GM23338 (cell line): ENCODE measurements at regions not wholly inside any gene's neighbourhood (a gene's known extent, or its start where the extent isn't known, plus 50 kb on each side); places are given as distances from the start of the nearest gene placed in this dataset.

Experiments
- CREB1 ChIP-seq: fragments of 250-450 bp; sonication (Bioruptor Pico); IDR thresholded peaks from 2 replicates; pipeline ENCODE4 v1.5.0; 2020; ENCODE audit warnings: low read depth, mild to moderate bottlenecking, moderate library complexity
- CTCF ChIP-seq, 2 experiments: fragments of 200-600 bp in 1 of 2; sonication (generic) in 1 of 2; conservative IDR thresholded peaks; 2 replicates each; pipeline versions ENCODE4 v1.5.1 to v1.6.1; 2016 to 2017; ENCODE audit warnings: antibody characterized with exemption in 2 of 2, low read depth in 2 of 2, mild to moderate bottlenecking in 2 of 2, moderate library complexity in 1 of 2
- EZH2 ChIP-seq: fragments of 200-600 bp; sonication (generic); IDR thresholded peaks from one replicate; pipeline ENCODE4 v1.8.0; 2017; ENCODE audit warnings: antibody characterized with exemption, mild to moderate bottlenecking, low read depth; ENCODE audit not compliant: unreplicated experiment
- EZH2phosphoT487 ChIP-seq: fragments of 200-600 bp; sonication (generic); IDR thresholded peaks from one replicate; pipeline ENCODE4 v1.8.1; 2018; ENCODE audit warnings: antibody characterized with exemption; ENCODE audit not compliant: unreplicated experiment
- JUNB ChIP-seq: IDR thresholded peaks from one replicate; pipeline ENCODE4 v1.6.1; 2016; ENCODE audit warnings: antibody characterized with exemption; ENCODE audit not compliant: unreplicated experiment
- NANOG ChIP-seq: IDR thresholded peaks from 2 replicates; pipeline ENCODE4 v1.6.1; 2016; ENCODE audit warnings: antibody characterized with exemption, borderline replicate concordance
- POLR2AphosphoS5 ChIP-seq: IDR thresholded peaks from 2 replicates; pipeline ENCODE4 v1.6.1; 2016; ENCODE audit warnings: antibody characterized with exemption, low read depth
- STAT1 ChIP-seq: IDR thresholded peaks from one replicate; pipeline ENCODE4 v1.6.1; 2016; ENCODE audit warnings: antibody characterized with exemption; ENCODE audit not compliant: unreplicated experiment
- ZNF114 ChIP-seq: fragments of 250-450 bp; sonication (Bioruptor Pico); IDR thresholded peaks from 2 replicates; pipeline ENCODE4 v1.5.0; 2020; ENCODE audit warnings: mild to moderate bottlenecking, moderate library complexity
- ZNF331 ChIP-seq: fragments of 250-450 bp; sonication (Bioruptor Pico); IDR thresholded peaks from 2 replicates; pipeline ENCODE4 v1.5.0; 2020; ENCODE audit warnings: low read depth, mild to moderate bottlenecking, moderate library complexity
- TF ChIP-seq, protein P1 (sequence below): IDR thresholded peaks from one replicate; pipeline ENCODE4 v1.6.1; 2018; ENCODE audit warnings: antibody characterized with exemption; ENCODE audit not compliant: unreplicated experiment
- TF ChIP-seq, protein P2 (sequence below): fragments of 250-450 bp; sonication (Bioruptor Pico); IDR thresholded peaks from 2 replicates; pipeline ENCODE4 v1.5.0; 2020; ENCODE audit warnings: mild to moderate bottlenecking, moderate library complexity
- TF ChIP-seq, protein P3 (sequence below): IDR thresholded peaks from 2 replicates; pipeline ENCODE4 v1.6.1; 2016; ENCODE audit warnings: antibody characterized with exemption

DNA sequence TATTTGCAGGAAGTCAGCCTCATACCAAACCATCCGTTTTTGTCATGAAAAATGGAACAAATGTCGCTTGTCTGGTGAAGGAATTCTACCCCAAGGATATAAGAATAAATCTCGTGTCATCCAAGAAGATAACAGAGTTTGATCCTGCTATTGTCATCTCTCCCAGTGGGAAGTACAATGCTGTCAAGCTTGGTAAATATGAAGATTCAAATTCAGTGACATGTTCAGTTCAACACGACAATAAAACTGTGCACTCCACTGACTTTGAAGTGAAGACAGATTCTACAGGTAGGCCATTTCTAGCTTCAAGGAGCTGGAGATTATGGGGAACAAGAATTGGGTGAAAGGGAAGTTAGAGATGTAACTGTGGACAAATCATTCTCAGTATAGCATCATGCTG lies 126.1 kb downstream of the DAD1 start:
- no peak for TF ChIP-seq CTCF (conservative IDR thresholded peaks at IDR 0.05; ENCODE audit: low read depth in 2 of 2)
- TF ChIP-seq, protein P1, sequence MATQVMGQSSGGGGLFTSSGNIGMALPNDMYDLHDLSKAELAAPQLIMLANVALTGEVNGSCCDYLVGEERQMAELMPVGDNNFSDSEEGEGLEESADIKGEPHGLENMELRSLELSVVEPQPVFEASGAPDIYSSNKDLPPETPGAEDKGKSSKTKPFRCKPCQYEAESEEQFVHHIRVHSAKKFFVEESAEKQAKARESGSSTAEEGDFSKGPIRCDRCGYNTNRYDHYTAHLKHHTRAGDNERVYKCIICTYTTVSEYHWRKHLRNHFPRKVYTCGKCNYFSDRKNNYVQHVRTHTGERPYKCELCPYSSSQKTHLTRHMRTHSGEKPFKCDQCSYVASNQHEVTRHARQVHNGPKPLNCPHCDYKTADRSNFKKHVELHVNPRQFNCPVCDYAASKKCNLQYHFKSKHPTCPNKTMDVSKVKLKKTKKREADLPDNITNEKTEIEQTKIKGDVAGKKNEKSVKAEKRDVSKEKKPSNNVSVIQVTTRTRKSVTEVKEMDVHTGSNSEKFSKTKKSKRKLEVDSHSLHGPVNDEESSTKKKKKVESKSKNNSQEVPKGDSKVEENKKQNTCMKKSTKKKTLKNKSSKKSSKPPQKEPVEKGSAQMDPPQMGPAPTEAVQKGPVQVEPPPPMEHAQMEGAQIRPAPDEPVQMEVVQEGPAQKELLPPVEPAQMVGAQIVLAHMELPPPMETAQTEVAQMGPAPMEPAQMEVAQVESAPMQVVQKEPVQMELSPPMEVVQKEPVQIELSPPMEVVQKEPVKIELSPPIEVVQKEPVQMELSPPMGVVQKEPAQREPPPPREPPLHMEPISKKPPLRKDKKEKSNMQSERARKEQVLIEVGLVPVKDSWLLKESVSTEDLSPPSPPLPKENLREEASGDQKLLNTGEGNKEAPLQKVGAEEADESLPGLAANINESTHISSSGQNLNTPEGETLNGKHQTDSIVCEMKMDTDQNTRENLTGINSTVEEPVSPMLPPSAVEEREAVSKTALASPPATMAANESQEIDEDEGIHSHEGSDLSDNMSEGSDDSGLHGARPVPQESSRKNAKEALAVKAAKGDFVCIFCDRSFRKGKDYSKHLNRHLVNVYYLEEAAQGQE, result no peak
- TF ChIP-seq EZH2, result no peak
- no peak for TF ChIP-seq STAT1
- no peak for TF ChIP-seq JUNB
- TF ChIP-seq EZH2phosphoT487, result no peak
- no peak for TF ChIP-seq POLR2AphosphoS5
- TF ChIP-seq CREB1 (CRISPR knock-in tag), result no peak
- TF ChIP-seq, protein P2, sequence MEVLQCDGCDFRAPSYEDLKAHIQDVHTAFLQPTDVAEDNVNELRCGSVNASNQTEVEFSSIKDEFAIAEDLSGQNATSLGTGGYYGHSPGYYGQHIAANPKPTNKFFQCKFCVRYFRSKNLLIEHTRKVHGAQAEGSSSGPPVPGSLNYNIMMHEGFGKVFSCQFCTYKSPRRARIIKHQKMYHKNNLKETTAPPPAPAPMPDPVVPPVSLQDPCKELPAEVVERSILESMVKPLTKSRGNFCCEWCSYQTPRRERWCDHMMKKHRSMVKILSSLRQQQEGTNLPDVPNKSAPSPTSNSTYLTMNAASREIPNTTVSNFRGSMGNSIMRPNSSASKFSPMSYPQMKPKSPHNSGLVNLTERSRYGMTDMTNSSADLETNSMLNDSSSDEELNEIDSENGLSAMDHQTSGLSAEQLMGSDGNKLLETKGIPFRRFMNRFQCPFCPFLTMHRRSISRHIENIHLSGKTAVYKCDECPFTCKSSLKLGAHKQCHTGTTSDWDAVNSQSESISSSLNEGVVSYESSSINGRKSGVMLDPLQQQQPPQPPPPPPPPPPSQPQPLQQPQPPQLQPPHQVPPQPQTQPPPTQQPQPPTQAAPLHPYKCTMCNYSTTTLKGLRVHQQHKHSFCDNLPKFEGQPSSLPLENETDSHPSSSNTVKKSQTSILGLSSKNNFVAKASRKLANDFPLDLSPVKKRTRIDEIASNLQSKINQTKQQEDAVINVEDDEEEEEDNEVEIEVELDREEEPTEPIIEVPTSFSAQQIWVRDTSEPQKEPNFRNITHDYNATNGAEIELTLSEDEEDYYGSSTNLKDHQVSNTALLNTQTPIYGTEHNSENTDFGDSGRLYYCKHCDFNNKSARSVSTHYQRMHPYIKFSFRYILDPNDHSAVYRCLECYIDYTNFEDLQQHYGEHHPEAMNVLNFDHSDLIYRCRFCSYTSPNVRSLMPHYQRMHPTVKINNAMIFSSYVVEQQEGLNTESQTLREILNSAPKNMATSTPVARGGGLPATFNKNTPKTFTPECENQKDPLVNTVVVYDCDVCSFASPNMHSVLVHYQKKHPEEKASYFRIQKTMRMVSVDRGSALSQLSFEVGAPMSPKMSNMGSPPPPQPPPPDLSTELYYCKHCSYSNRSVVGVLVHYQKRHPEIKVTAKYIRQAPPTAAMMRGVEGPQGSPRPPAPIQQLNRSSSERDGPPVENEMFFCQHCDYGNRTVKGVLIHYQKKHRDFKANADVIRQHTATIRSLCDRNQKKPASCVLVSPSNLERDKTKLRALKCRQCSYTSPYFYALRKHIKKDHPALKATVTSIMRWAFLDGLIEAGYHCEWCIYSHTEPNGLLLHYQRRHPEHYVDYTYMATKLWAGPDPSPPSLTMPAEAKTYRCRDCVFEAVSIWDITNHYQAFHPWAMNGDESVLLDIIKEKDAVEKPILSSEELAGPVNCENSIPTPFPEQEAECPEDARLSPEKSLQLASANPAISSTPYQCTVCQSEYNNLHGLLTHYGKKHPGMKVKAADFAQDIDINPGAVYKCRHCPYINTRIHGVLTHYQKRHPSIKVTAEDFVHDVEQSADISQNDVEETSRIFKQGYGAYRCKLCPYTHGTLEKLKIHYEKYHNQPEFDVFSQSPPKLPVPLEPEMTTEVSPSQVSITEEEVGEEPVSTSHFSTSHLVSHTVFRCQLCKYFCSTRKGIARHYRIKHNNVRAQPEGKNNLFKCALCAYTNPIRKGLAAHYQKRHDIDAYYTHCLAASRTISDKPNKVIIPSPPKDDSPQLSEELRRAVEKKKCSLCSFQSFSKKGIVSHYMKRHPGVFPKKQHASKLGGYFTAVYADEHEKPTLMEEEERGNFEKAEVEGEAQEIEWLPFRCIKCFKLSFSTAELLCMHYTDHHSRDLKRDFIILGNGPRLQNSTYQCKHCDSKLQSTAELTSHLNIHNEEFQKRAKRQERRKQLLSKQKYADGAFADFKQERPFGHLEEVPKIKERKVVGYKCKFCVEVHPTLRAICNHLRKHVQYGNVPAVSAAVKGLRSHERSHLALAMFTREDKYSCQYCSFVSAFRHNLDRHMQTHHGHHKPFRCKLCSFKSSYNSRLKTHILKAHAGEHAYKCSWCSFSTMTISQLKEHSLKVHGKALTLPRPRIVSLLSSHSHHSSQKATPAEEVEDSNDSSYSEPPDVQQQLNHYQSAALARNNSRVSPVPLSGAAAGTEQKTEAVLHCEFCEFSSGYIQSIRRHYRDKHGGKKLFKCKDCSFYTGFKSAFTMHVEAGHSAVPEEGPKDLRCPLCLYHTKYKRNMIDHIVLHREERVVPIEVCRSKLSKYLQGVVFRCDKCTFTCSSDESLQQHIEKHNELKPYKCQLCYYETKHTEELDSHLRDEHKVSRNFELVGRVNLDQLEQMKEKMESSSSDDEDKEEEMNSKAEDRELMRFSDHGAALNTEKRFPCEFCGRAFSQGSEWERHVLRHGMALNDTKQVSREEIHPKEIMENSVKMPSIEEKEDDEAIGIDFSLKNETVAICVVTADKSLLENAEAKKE, result no peak
- TF ChIP-seq, protein P3, sequence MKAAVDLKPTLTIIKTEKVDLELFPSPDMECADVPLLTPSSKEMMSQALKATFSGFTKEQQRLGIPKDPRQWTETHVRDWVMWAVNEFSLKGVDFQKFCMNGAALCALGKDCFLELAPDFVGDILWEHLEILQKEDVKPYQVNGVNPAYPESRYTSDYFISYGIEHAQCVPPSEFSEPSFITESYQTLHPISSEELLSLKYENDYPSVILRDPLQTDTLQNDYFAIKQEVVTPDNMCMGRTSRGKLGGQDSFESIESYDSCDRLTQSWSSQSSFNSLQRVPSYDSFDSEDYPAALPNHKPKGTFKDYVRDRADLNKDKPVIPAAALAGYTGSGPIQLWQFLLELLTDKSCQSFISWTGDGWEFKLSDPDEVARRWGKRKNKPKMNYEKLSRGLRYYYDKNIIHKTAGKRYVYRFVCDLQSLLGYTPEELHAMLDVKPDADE, result no peak
- no peak for TF ChIP-seq ZNF114
- no peak for TF ChIP-seq ZNF331 (CRISPR knock-in tag)
- no peak for TF ChIP-seq NANOG
